Activated CD8-positive, alpha-beta T cell treated with anti-CD3 and anti-CD28 coated beads for 36 hours (primary cell): ENCODE measurements at regions not wholly inside any gene's neighbourhood (a gene's known extent, or its start where the extent isn't known, plus 50 kb on each side); places are given as distances from the start of the nearest gene placed in this dataset.

Source experiments
- ATAC-seq: fragments of 200-7000 bp; cut with Tn5 transposase; one replicate; pipeline ENCODE4 v1.10.0; 2021; ENCODE audit warnings: mild to moderate bottlenecking, moderate library complexity
- CTCF ChIA-PET: fragments of 350-600 bp; sonication (Branson Sonifier 250); formaldehyde crosslinking; loops from one replicate; lab custom pipeline; 2021; ENCODE audit warnings: antibody characterized with exemption; lab: Charles Lee
- POLR2A ChIA-PET: fragments of 350-600 bp; sonication (Branson Sonifier 250); formaldehyde crosslinking; loops from one replicate; lab custom pipeline; 2021; ENCODE audit warnings: antibody characterized with exemption; lab: Charles Lee
- DNase-seq: peaks from one replicate; pipeline ENCODE4 v3.0.0-alpha.2; 2020
- H3K27ac Mint-ChIP-seq: one replicate; pipeline ENCODE4 v1.8.0; 2021; ENCODE audit warnings: mild to moderate bottlenecking, mixed read lengths
- H3K27me3 Mint-ChIP-seq: one replicate; pipeline ENCODE4 v1.8.0; 2021; ENCODE audit warnings: mixed read lengths
- H3K36me3 Mint-ChIP-seq: one replicate; pipeline ENCODE4 v1.8.0; 2021; ENCODE audit warnings: low read depth, mixed read lengths
- H3K4me1 Mint-ChIP-seq: one replicate; pipeline ENCODE4 v1.8.0; 2021; ENCODE audit warnings: low read depth, mixed read lengths
- H3K4me3 Mint-ChIP-seq: one replicate; pipeline ENCODE4 v1.8.0; 2021; ENCODE audit warnings: mild to moderate bottlenecking, moderate library complexity, mixed read lengths
- H3K9me3 Mint-ChIP-seq: one replicate; pipeline ENCODE4 v1.8.0; 2021; ENCODE audit warnings: mixed read lengths
- CTCF ChIP-seq: fragments of 200-600 bp; IDR thresholded peaks from one replicate; pipeline ENCODE4 v1.8.0; 2022; ENCODE audit warnings: antibody characterized with exemption, mild to moderate bottlenecking
- intact Hi-C: fragments of 100-400 bp; cut with micrococcal nuclease; formaldehyde crosslinking; loops from one replicate; pipeline ENCODE4 v1.10.0; 2022

GRCh38 chr6:96450082-96450769 is 71.4 kb upstream of the UFL1 start:
- ChIA-PET CTCF (interaction anchor here (1.1 kb wide), 1 partner anchor 331 kb away, joined by 3 read pairs; no protein-coding TSS in a partner anchor), POLR2A (no interaction called here)
- peaks cover 2% of the 10 kb centered on the region for H3K9me3 Mint-ChIP-seq
- TF ChIP-seq CTCF, result no peak
- no peak overlapping the region for H3K27ac Mint-ChIP-seq
- peaks cover 2% of the 10 kb centered on the region for H3K27me3 Mint-ChIP-seq
- no peaks in the 10 kb centered on the region for H3K36me3 Mint-ChIP-seq
- no peak for DNase-seq
- H3K4me1 Mint-ChIP-seq, result no peaks in the 10 kb centered on the region
- no peak overlapping the region for H3K4me3 Mint-ChIP-seq
- ATAC-seq, result no peak
- intact Hi-C loops, result no loop called here

- H3K27me3 Mint-ChIP-seq, result peaks cover 2% of the 10 kb centered on the region
- H3K9me3 Mint-ChIP-seq, result peaks cover 1% of the 10 kb centered on the region
- H3K27ac Mint-ChIP-seq, result no peak overlapping the region
- TF ChIP-seq CTCF, result no peak
- no peak for DNase-seq
- intact Hi-C loops, result no loop called here
- ATAC-seq, result no peak
- no peak overlapping the region for H3K4me3 Mint-ChIP-seq
- CTCF ChIA-PET, result no interaction called here
- H3K36me3 Mint-ChIP-seq, result no peaks in the 10 kb centered on the region
- POLR2A ChIA-PET, result no interaction called here
- no peaks in the 10 kb centered on the region for H3K4me1 Mint-ChIP-seq
Observed at GRCh38 chr6:96450770-96451130, 70.9 kb upstream of the UFL1 start.

- Mint-ChIP-seq H3K4me1 (no peaks in the 10 kb centered on the region), H3K9me3 (no peaks in the 10 kb centered on the region), H3K27ac (no peak overlapping the region), H3K27me3 (no peaks in the 10 kb centered on the region), H3K4me3 (no peak overlapping the region), H3K36me3 (no peaks in the 10 kb centered on the region)
- intact Hi-C loops, result no loop called here
- ChIA-PET CTCF (no interaction called here), POLR2A (no interaction called here)
- DNase-seq (no peak), ATAC-seq (no peak)
- TF ChIP-seq CTCF, result no peak
Observed at GRCh38 chr6:96458771-96459170, 62.8 kb upstream of the UFL1 start.

- H3K27me3 Mint-ChIP-seq, result no peaks in the 10 kb centered on the region
- no peaks in the 10 kb centered on the region for H3K36me3 Mint-ChIP-seq
- no peaks in the 10 kb centered on the region for H3K9me3 Mint-ChIP-seq
- ATAC-seq (no peak), DNase-seq (no peak)
- H3K4me3 Mint-ChIP-seq, result no peak overlapping the region
- no peak for TF ChIP-seq CTCF
- intact Hi-C loops, result no loop called here
- H3K4me1 Mint-ChIP-seq, result peaks cover 2% of the 10 kb centered on the region
- POLR2A ChIA-PET, result no interaction called here
- CTCF ChIA-PET, result no interaction called here
- no peak overlapping the region for H3K27ac Mint-ChIP-seq
Observed at GRCh38 chr6:96460052-96460700, 61.4 kb upstream of the UFL1 start.

GRCh38 chr6:96465321-96465903 is 56.2 kb upstream of the UFL1 start:
- peaks cover 1% of the 10 kb centered on the region for H3K27me3 Mint-ChIP-seq
- peaks cover 22% of the 10 kb centered on the region for H3K4me1 Mint-ChIP-seq
- ATAC-seq (peak; percentile 14), DNase-seq (peak; percentile 12)
- intact Hi-C loops, result no loop called here
- POLR2A ChIA-PET, result interaction anchor here (0.6 kb wide), 1 partner anchor 396 kb away, joined by 3 read pairs; no protein-coding TSS in a partner anchor
- no peaks in the 10 kb centered on the region for H3K9me3 Mint-ChIP-seq
- no peak for TF ChIP-seq CTCF
- H3K27ac Mint-ChIP-seq, result no peak overlapping the region
- CTCF ChIA-PET, result interaction anchor here (1.1 to 1.9 kb wide), 3 partner anchors 9 to 54 kb away, joined by 3 to 4 read pairs (median 4); no protein-coding TSS in a partner anchor
- no peaks in the 10 kb centered on the region for H3K36me3 Mint-ChIP-seq
- no peak overlapping the region for H3K4me3 Mint-ChIP-seq
